AG04450 (cell line): ENCODE measurements at regions not wholly inside any gene's neighbourhood (a gene's known extent, or its start where the extent isn't known, plus 50 kb on each side); places are given as distances from the start of the nearest gene placed in this dataset.

Experiments
- CTCF ChIA-PET: fragments of 300-600, 350-600 bp; formaldehyde crosslinking; extraction: SDS; loops from one replicate; lab custom pipeline; 2022; ENCODE audit warnings: antibody characterized with exemption, inconsistent platforms; lab: Charles Lee
- POLR2A ChIA-PET: fragments of 350-600 bp; formaldehyde crosslinking; extraction: SDS; loops from one replicate; lab custom pipeline; 2021; ENCODE audit warnings: antibody characterized with exemption, inconsistent platforms; lab: Yijun Ruan, JAX
- DNase-seq: peaks from one replicate; pipeline ENCODE4 v3.0.0-alpha.2; 2011; ENCODE audit warnings: low read depth, low spot score
- H3K27ac ChIP-seq: one replicate; pipeline ENCODE4 v1.5.1; 2012; ENCODE audit warnings: low read depth, low read length, control low read depth
- H3K27me3 ChIP-seq: one replicate; pipeline ENCODE4 v1.6.0; 2012; ENCODE audit warnings: low read length; ENCODE audit not compliant: control insufficient read depth, insufficient read depth
- H3K4me3 ChIP-seq: 2 replicates; pipeline ENCODE4 v1.5.1; 2011; ENCODE audit warnings: mild to moderate bottlenecking, low read depth, low read length, control low read depth
- H3K9me3 ChIP-seq: 2 replicates; pipeline ENCODE4 v1.5.1; 2012; ENCODE audit warnings: low read length; ENCODE audit not compliant: control insufficient read depth, insufficient read depth
- CTCF ChIP-seq: IDR thresholded peaks from 2 replicates; pipeline ENCODE4 v1.5.1; 2011; ENCODE audit warnings: low read depth, low read length, control low read depth, inconsistent platforms

- DNase-seq = no peak
- Histone ChIP-seq H3K9me3 (no peaks in the 10 kb centered on the region), H3K27me3 (no peaks in the 10 kb centered on the region), H3K4me3 (no peak overlapping the region), H3K27ac (no peak overlapping the region)
- TF ChIP-seq CTCF = no peak
- POLR2A ChIA-PET = no interaction called here
- CTCF ChIA-PET = no interaction called here
Observed at GRCh38 chr6:126266664-126267063, 73.3 kb upstream of the CENPW start.

- H3K4me3 ChIP-seq = no peak overlapping the region
- POLR2A ChIA-PET = no interaction called here
- no peak for TF ChIP-seq CTCF
- CTCF ChIA-PET = no interaction called here
- no peaks in the 10 kb centered on the region for H3K9me3 ChIP-seq
- no peaks in the 10 kb centered on the region for H3K27me3 ChIP-seq
- DNase-seq = no peak
- H3K27ac ChIP-seq = no peak overlapping the region
Observed at GRCh38 chr6:126267626-126268025, 72.3 kb upstream of the CENPW start.

GRCh38 chr6:126268092-126268491 is 71.8 kb upstream of the CENPW start:
- no peak for DNase-seq
- POLR2A ChIA-PET = no interaction called here

GRCh38 chr6:126280287-126280686 is 59.6 kb upstream of the CENPW start:
- Histone ChIP-seq H3K4me3 (no peak overlapping the region), H3K27ac (no peak overlapping the region), H3K27me3 (no peaks in the 10 kb centered on the region), H3K9me3 (no peaks in the 10 kb centered on the region)
- CTCF ChIA-PET = no interaction called here
- DNase-seq = no peak
- POLR2A ChIA-PET = no interaction called here
- no peak for TF ChIP-seq CTCF

More at GRCh38 chr6:126268092-126268491, 71.8 kb upstream of the CENPW start:
- H3K4me3 ChIP-seq = no peak overlapping the region
- CTCF ChIA-PET = no interaction called here
- H3K27ac ChIP-seq = no peak overlapping the region
- H3K27me3 ChIP-seq = no peaks in the 10 kb centered on the region
- TF ChIP-seq CTCF = no peak
- no peaks in the 10 kb centered on the region for H3K9me3 ChIP-seq

- POLR2A ChIA-PET = no interaction called here
- Histone ChIP-seq H3K4me3 (no peak overlapping the region), H3K27me3 (no peaks in the 10 kb centered on the region), H3K27ac (no peak overlapping the region), H3K9me3 (no peaks in the 10 kb centered on the region)
- CTCF ChIA-PET = no interaction called here
- no peak for DNase-seq
- no peak for TF ChIP-seq CTCF
Observed at GRCh38 chr6:126285871-126286365, 54.0 kb upstream of the CENPW start.
